ENCODE measurements at regions not wholly inside any gene's neighbourhood (a gene's known extent, or its start where the extent isn't known, plus 50 kb on each side); places are given as distances from the start of the nearest gene placed in this dataset.

DNA sequence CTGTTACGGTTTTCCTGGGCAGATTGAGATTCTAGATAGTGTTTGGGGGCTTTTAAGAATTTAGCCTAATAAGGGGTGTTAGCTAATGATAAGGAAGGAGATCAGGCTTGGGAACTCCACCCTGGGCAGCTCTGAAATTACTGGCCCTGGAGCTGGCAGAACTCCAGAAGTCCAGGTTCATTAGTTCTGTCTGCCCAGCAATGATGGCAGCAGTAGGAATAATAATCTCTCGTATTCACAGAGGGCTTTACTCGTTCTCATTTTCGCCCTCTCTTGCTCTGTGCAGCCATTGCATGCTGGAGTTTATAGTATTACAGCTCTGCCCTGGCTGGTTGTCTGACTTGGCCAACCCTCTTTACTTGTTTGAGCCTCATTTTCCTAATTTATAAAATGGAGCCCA lies 216.0 kb downstream of the HAPSTR1 start:
- no peak for DNase-seq

DNA sequence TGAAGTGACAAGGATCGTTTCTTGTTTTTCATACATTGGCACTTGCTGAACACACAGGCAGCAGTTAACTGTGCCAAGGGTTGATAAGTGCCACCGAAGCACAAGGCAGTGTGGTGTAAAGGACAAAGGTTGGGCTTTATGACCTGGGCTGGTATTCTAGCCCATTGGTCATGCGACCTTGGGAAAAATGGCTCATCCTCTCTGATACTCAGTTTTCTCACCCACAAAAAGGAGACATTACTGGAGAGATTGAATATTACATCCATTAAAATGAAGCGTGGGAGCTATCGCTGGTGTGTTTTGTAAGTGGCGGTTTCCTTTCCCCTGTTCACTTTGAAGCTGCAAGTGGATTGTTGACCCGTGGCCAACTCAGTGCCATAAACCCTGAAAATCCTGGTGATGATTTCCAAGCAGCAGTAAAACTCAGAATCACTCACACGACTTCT lies 216.9 kb downstream of the HAPSTR1 start:
- no peak for DNase-seq

DNA sequence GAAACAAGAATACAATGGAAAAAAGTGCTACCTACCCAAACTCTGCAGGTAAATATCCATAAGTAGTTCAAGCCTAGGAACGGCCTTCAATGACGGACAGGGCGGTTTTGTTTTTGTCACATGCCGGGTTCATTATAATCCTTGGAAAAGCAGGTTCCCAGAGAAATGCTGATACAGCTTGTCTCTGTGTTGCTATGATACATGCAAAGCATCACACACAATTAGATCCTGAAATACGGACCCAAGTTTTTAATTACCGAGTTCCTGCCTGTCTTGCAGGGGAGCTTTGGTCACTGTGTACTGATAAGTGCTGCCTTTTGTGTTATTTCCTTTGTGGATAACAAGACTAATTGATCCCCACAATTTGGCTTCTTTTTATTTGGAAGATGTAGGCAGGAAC lies 217.4 kb downstream of the HAPSTR1 start:
- no peak for DNase-seq

DNA sequence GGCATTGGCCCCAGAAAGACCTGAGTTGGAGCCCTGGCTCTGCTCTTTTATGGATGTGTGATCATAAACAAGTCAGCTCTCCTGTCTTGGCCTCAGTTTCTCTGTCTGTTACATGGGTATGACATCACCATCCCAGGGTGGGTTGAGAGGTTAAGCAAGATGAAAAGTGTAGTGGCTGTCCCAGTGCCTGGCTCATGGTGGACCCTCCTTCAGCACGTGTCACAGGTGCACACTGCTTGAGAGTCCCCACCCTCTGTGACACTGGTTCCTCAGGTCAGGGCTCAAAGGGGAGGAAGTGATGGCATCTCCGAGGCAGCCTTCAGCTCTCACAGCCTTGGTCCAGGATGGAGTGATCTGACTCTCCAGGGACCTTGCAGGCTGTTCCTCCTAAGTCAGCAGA lies 218.4 kb downstream of the HAPSTR1 start:
- DNase-seq = no peak

DNA sequence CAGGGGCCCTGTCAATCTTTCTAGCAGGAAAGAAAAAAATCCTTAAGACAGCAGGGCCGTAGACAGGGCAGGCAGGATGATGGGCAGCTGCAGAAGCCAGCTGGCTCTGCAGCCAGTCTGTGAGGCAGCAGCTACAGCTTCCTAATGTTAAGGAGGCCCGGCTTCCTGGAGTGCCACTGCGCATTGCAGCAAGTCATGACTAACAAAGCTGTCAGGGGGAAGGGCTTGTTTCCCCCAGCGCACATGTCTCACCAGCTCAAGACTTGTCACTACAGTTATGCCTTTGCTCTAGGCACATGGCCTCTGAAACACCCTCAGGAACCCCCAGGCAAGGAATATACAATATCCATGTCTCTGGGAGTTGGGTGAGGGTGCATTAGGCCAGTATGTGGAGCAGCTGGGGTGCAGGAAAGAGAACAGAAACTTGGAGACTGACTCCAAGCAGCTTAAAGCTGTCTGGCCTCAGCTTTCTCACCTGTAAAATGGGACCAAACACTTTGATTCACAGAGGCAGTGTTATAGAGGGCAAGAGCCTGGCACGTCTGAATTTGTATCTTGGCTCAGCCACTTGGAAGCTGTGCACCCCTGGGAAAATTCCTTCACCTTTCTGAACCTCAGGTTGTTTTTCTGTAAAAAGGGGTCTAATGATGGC lies 220.0 kb downstream of the HAPSTR1 start:
- peak; percentile 45 for DNase-seq

DNA sequence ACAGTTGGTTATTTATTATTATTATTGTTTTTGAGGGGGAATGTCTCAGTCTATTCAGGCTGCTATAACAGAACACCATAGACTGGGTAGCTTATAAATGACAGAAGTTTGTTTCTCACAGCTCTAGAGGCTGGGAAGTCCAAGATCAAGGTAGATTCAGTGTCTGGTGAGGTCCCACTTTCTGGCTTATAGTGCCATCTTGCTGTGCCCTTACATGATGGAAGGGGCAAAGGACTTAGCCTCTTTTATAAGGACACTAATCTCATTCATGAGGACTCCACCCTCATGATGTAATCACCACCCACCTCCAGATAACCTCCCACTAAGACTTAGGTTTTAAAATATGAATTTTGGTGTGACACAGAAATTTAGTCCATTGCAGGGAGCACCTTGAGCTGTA lies 224.6 kb downstream of the HAPSTR1 start:
- DNase-seq = no peak

DNA sequence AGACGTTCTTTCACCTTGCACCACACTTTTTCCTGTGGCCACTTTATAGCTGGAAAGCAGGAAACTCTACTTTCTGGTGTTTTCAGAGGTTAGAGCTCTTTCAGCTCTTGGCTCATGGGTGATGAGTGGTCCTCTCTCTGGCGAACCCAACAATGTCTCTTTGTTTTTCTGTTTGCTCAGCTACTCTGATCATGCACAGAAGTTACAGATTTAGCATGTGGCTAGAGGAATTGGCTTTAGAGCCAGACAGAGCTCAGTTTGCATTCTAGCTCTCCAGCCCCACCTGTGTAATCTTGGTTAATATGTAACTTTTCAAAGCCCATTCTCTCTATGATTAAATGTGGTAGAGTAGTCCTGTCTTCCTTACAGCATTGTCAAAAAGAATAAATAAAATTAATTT lies 225.2 kb downstream of the HAPSTR1 start:
- DNase-seq = no peak

DNA sequence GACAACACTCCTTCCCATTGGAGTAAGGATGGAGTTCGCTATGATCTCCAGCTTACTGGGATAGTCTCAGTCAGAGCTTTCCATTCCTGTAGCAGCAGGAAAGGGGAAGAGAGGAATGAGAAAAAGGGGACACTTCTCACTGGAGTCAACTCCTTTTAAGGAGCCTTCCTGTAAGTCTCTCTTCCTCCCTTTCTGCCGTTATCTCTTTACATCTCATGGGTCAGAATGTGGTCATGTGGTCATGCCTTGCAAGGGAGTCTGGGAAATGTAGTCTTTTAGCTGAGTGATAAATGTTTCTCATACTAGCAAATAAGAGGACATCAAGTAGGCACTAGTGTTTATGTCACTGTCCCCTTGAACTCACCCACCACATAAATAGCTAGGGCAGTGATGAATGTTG lies 227.3 kb downstream of the HAPSTR1 start:
- no peak for DNase-seq

DNA sequence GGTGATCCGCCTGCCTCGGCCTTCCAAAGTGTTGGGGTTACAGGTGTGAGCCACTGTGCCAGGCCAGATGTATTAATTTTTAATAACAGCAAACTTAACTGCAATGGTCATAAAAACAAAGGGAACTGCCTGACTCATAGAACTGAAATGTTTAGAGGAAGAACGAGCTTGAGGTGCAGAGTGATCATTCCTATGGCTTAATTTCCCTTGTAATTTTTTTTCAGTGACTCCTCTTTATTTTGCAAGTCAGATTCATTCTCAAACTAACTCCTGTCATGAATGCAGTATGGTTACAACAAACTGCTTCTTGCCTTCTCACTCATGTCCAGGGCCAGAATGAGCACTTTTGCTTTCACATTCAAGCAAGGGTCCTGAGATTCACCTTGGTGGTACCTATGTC lies 231.3 kb downstream of the HAPSTR1 start:
- DNase-seq = no peak

DNA sequence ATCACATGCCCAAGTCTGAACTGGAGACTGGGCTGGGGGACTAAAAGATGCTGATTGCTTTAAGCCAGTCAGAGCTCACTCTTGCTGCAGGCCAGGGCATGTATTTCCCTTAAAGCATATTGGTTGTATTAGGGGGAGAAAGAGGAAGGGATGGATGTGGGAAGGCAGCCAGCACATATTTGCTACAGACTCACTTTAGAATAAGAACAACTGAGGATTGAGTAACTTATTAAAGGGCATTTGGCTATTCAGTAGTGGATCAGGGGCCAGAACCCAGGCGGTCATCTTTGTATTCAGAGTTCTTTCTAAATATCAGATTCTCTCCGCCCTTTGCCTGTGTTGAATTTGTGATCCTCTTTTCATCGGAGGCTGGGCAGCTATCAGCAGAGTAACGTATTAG lies 231.7 kb downstream of the HAPSTR1 start:
- DNase-seq = no peak

DNA sequence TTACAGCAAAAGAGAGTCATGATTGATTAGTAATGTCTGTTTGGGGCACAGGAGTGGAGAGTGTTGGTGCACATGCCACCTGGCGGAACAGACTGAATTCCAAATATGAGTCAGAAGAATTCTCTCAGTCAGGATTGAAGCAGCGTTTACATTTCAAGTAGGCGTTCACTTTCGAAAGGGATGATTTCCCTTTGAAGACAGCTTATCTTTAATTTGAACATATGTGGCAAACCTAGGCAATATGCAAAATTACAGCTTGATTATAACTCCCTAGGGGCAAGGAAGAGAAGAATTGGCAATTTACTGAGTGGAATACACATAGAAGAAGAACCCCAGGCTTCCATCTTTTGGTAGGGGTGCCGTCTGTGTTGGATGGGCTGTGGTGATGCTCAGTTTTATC lies 235.8 kb downstream of the HAPSTR1 start:
- no peak for DNase-seq

DNA sequence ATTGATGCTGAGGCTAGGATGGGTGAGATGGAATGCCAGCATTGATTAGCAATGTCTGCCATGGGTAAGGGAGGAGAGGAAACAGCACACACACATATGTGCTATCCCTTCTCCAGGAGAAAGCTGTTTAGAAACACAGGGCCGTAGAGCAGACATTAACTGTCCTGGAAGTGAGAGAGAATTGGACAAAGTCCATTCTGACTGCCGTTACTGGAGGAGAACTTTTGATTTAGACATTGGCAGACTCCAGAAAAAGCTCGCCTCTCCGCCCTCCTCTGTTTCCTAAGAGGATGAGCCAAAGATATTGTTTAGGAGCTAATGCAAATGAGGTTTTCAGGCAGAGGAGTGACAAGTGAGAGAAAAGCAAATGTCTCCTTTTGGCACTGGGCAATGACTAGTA lies 237.0 kb downstream of the HAPSTR1 start:
- DNase-seq = no peak

DNA sequence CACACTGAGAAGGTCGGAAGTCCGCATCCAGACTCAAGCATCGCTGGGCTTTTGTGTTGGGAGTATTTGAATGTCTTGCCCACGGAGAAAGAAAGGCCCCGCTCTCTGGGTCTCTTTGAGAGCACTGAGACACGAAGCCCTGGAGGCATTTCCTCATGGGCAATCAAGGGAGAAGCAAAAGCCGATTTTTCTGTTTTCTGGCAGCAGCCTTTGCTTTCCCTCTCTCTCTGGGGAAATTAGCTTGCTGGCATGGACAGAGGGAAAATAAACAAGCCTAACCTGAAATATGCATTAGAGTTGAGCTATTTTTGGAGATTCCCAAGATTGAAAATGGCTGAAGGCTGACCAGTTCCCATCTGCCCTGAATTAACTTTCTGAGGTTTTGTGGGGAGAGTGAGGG lies 238.7 kb downstream of the HAPSTR1 start:
- DNase-seq = no peak

DNA sequence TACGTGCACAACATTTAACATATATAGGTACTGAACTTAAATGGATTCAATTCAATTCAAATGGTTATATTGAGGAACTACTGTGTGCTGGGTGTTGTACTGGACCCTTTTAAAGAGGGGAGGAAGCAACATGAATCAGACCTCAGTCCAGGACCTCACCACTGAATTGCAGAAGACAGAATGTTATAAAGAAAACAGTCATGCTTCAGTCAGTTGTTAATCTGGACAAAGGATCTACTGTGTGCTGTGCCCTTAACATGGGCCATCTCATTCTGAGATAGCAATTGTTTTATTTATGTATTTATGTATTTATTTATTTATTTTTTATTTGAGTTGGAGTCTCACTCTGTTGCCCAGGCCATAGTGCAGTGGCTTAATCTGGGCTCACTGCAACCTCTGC lies 240.1 kb downstream of the HAPSTR1 start:
- no peak for DNase-seq

DNA sequence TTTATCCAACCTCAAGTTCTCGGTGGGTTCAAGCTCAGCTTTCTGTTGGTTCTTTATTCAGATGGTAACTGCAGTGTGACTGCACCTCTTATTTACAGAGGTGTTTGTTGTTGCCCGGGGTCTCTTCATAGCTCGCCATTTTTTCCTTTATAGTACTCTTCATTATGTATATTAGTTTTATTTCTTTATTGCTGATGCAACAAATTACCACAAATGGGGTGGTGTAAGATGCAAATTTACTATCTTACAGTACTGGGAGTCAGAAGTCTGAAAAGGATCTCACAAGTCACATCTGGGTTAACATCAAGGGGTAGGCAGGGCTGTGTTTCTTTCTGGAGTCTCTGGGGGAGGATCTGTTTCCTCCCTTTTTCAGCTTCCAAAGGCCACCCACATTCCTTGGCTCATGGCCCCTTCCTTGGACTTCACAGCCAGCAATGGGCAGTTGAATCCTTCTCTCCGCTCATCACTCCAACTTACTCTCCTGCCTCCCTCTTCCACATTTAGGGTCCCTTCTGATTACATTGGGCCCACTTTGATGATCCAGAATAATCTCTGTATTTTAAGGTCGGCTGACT lies 241.2 kb downstream of the HAPSTR1 start:
- DNase-seq = no peak

DNA sequence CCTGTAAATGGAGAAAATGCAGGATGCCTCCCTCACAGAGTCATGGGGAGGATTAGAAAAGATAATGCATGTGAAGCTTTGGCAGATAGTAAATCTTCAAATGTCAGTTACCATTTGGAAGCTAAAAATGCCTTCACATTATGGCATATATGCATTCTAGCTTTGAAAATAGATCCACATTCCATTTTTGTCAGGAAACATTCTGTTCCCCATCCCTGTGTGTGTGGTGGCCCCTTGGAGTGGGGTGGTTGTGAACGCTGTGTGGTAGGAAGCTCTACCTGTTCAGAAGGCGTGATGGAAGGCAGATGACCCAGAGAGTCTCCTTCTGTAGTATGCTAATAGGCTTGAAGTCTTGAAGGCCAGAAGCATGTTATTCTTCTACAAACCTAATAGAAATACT lies 242.0 kb downstream of the HAPSTR1 start:
- no peak for DNase-seq

DNA sequence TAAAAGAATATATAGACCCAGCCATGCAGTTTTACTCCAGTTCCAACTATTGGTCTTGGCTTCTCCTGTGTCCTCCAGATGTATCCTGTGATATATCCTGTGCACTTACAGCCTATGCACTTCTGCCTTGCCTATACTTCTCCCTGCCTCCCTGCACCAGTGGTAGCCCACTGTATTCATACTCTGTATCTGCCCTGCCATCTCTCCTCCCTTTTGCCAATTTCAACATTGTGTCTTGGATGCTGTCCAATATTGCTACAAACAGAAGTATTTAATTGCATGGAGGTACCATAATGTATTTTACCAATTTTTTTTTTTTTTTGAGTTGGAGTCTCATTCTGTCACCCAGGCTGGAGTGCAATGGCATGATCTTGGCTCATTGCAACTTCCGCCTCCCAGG lies 242.7 kb downstream of the HAPSTR1 start:
- no peak for DNase-seq

DNA sequence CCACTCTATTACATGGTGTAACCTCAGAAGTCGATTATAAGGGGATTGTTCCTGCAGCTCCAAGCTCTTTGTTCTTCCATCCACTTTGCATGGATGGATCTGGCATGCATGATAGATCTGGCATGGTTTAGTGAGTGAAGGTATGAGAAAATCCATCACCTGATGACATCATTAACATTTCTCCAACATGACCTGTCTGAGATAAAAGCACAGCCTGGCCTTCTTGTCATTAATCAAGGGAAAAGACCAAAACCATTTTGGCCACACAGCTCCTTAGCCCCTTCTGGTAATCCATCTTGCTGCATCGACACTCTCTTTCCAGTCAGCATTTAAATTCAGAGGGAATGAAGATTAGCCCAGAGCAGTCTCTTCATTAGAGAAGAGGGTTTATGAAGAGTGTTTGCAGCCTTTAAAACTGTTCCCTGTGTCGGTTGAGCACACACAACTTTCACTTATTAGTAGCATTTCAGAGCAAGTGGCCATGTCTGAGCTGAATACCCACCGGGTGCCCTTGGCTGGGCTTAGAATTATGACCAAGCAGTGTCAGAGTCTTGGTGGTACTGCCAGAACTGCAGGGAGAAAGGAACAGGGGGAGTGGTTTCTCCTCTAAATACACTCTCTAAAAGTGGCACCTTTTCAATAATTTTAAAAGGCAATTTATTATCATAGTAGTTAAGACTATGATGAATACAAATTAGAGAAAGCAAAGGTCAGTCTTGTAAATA lies 246.0 kb downstream of the HAPSTR1 start:
- no peak for DNase-seq

DNA sequence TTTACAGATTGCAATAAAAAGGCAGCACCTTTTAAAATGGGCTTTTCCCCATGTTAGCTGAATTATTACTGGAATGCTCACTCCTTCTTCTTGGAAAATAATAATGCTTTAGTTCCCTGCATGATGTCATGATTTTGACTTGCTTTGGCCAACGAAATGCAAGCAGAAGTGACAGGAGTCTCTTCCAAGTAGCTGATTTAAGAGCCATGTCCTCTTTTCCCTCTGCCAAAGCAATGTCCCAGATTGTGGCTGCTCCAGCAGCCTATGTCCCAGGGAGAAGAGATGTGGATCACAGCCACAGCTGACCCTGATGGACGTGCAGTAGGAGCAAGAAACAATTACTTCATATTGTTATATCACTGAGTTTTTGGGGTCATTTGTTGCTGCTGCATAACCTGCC lies 246.6 kb downstream of the HAPSTR1 start:
- no peak for DNase-seq

DNA sequence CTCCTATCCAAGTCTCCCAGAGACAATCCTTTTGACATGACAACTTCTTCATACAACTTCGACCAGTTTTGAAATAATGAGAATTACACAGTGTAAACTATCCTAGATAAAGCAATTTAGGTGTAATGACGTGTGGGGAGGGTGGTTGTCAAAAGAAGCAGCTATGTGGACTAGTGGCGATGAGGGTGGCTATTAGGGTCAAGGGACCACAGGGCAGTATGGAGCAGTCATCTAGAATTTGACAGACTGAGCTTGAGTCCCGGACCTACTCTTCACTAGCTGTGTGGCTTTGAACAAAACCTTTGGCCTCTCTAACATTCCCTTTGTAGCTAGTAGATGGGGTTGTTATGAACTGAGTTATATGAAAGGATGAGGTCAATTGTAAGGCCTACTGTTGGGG lies 247.1 kb downstream of the HAPSTR1 start:
- DNase-seq = no peak

DNA sequence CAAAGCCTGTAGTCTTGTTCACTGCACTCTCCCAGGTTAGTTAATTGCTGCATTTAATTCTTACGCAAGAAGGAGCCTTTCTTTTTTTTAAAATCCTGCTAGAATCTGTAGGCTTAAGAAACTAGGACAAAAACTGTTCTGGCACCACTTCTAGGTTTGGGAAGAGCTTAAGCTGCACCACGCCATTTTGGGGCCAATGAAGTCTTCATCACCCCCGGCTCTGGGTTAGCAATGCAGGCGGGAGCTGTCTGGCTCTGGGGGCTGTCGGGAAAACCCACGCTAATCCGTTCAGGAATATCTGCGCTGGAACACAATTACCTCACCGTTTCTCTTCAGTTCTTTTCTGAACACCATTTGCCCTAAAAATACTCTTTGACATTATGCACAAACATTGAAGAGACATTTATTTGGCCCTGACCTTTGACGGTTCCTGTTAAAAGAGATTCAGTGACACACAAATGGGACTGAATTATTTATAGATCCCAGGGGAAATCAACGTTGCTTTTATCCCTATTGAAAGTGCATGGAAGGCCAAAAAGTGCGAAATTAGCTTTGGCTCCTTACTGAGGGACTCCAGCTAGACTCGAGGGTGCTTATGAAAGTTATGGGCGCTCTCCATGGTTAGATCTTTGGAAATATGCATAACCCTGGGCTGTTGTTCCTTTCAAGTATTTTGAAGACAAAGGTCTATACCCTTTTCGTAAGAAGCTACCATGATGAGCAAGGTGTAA lies 249.2 kb downstream of the HAPSTR1 start:
- DNase-seq = no peak

DNA sequence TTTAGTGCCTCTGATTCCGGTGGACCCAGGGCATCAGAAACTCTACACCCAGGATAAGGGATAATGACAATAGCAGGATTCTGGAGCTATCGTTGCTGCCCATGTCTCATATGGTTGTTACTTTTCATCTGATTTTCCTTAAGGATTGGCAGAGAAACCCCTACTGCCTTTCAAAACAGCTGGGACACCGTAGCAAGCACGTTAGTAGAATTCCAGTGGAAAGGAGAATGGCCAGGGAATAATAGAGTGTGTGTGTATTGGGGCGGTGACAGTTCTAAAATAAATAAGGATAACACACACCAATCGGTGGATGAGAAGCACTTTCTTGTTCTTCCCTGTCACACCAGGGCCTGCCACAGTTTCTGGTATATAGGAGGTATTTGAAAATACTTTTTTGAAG lies 251.8 kb downstream of the HAPSTR1 start:
- no peak for DNase-seq

DNA sequence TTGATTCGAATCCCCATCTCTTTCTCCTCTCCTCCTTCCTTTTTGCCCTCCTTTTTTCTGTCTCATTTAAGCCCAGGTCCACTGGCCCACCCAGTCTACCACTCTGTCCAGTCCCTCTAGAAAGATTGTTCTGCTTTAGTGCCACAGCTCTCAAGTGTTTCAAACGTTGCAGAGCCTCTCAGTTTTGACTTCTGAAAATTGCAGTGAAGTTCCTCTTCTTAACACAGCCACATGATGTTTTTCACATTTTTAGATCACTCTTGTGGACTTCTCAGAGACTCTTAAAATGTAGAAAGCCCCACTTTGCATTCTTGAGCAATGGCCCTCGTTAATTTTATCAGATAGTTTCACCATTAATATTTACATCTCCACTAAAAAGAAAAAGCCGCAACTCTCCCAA lies 253.1 kb downstream of the HAPSTR1 start:
- DNase-seq = no peak

DNA sequence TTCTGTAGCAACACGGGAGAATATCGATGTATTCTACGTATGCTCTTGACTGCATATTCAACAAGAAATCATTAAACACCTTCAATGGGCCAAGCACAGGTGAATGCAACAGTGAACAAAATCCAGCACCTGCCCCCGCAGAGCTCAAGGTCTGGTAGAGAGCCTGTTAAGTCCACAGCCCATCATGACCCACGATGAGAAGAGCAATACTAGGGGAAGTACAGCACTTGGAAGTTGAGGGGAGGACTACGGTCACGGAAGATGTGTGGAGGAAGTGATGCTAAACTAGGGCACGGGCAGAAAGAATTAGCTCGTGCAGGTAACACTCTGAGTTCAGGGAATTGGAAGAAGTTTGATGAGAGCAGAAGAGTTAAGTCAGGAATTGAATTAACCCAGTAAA lies 253.6 kb downstream of the HAPSTR1 start:
- DNase-seq = no peak
